WI38 (cell line): ENCODE measurements at regions not wholly inside any gene's neighbourhood (a gene's known extent, or its start where the extent isn't known, plus 50 kb on each side); places are given as distances from the start of the nearest gene placed in this dataset.

Experiments used
- H3K4me3 ChIP-seq: 2 replicates; pipeline ENCODE4 v1.5.1; 2011; ENCODE audit warnings: low read depth, mild to moderate bottlenecking, control low read depth, low read length
- CTCF ChIP-seq: IDR thresholded peaks from 2 replicates; pipeline ENCODE4 v1.5.1; 2012; ENCODE audit warnings: low read depth, mild to moderate bottlenecking, control low read depth, low read length

GRCh38 chr1:177802304-177802703 is 167.6 kb downstream of the SEC16B start:
- no peak for TF ChIP-seq CTCF
- no peak overlapping the region for H3K4me3 ChIP-seq

DNA sequence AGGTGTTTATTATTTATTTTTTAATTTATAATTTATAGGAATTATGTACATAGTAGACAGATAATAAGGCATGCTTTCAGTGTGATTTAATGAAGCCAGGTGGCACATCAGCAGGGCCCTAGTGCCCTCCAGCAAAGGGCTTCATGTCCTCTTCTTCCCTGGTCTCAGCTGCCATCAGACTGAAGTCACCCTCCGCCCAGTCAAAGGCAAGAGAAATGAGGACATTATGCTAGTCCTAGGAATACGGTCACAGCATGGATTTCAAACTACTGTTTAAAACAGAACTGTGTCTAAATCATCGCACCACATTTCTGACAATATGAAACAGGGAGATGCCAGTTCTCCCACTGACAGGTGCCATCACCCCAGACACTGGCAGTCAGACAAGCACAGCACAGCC is 168.1 kb downstream of the SEC16B start:
- H3K4me3 ChIP-seq = no peak overlapping the region
- TF ChIP-seq CTCF = no peak

GRCh38 chr1:177800400-177801088 is 169.3 kb downstream of the SEC16B start:
- H3K4me3 ChIP-seq = no peak overlapping the region
- TF ChIP-seq CTCF = no peak

GRCh38 chr1:177799746-177800145 is 170.1 kb downstream of the SEC16B start:
- no peak for TF ChIP-seq CTCF
- H3K4me3 ChIP-seq = no peak overlapping the region

- no peak overlapping the region for H3K4me3 ChIP-seq
- TF ChIP-seq CTCF = no peak
Measured at GRCh38 chr1:177798614-177799013, 171.2 kb downstream of the SEC16B start.

GRCh38 chr1:177796561-177796960 is 173.3 kb downstream of the SEC16B start:
- no peak overlapping the region for H3K4me3 ChIP-seq
- TF ChIP-seq CTCF = no peak

DNA sequence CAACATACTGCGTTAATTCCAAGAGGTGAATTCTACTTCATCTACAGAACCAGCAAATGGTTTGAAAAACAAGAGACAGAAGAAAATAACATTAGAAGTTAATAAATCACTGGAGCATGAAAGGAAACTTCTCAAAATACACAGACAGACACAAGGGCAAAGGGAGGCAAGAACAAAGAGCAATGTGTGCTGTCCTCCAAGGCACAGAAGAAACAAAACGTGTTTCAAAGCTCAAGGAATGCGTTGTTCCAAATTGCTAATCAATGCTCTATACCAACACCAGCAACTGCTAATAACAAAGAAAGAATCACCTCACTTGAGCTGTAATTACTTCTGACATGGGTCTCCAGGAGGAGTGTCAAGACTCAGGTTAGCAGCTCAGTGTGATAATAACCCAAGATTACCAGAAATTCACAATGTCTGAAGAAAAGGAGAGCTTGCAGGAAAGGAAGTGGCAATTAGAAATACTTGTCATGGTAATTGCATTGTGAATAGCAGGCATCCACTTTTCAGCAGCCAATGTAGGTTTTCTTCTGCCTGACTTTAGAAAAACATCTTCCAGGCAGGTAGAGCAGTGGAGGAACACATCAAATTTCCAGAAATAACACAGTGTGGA is 175.4 kb downstream of the SEC16B start:
- no peak overlapping the region for H3K4me3 ChIP-seq
- TF ChIP-seq CTCF = no peak
